Osteoblast (primary cell): ENCODE measurements at regions not wholly inside any gene's neighbourhood (a gene's known extent, or its start where the extent isn't known, plus 50 kb on each side); places are given as distances from the start of the nearest gene placed in this dataset.

ENCODE experiments used
- DNase-seq: peaks from one replicate; pipeline ENCODE4 v3.0.0; 2011; ENCODE audit warnings: low spot score, mixed read lengths; ENCODE audit not compliant: insufficient read length; ENCODE audit errors: missing footprints
- H2AFZ ChIP-seq: 2 replicates; pipeline ENCODE4 v1.6.0; 2011; ENCODE audit warnings: mild to moderate bottlenecking, low read length
- H3K27ac ChIP-seq: 2 replicates; pipeline ENCODE4 v1.5.1; 2011; ENCODE audit warnings: mild to moderate bottlenecking, low read depth, low read length, moderate library complexity
- H3K27me3 ChIP-seq: 2 replicates; pipeline ENCODE4 v1.6.0; 2012; ENCODE audit warnings: mild to moderate bottlenecking, control low read depth, inconsistent platforms, low read length, moderate library complexity; ENCODE audit not compliant: insufficient read depth
- H3K36me3 ChIP-seq: 2 replicates; pipeline ENCODE4 v1.5.1; 2011; ENCODE audit warnings: mild to moderate bottlenecking, low read length, control low read depth, moderate library complexity; ENCODE audit not compliant: insufficient read depth
- H3K4me1 ChIP-seq: 2 replicates; pipeline ENCODE4 v1.5.1; 2011; ENCODE audit warnings: mild to moderate bottlenecking, low read length, control low read depth, moderate library complexity; ENCODE audit not compliant: insufficient read depth
- H3K4me2 ChIP-seq: 2 replicates; pipeline ENCODE4 v1.6.0; 2011; ENCODE audit warnings: mild to moderate bottlenecking, low read length; ENCODE audit not compliant: insufficient read depth
- H3K4me3 ChIP-seq: fragments of 200-600 bp; sonication (generic); 3 replicates; pipeline ENCODE4 v1.5.1; 2012; ENCODE audit warnings: mild to moderate bottlenecking, low read length, inconsistent platforms; ENCODE audit not compliant: insufficient read depth
- H3K79me2 ChIP-seq: 2 replicates; pipeline ENCODE4 v1.6.0; 2012; ENCODE audit warnings: mild to moderate bottlenecking, low read length, control low read depth, inconsistent platforms; ENCODE audit not compliant: insufficient read depth
- H3K9me3 ChIP-seq: 2 replicates; pipeline ENCODE4 v1.5.1; 2011; ENCODE audit warnings: low read depth, low read length, control low read depth
- H4K20me1 ChIP-seq: 2 replicates; pipeline ENCODE4 v1.6.0; 2012; ENCODE audit warnings: mild to moderate bottlenecking, low read length, control low read depth; ENCODE audit not compliant: insufficient read depth
- TF ChIP-seq, protein P1 (sequence below): IDR thresholded peaks from 2 replicates; pipeline ENCODE4 v1.5.1; 2011; ENCODE audit warnings: mild to moderate bottlenecking, low read depth, low read length, moderate library complexity; ENCODE audit errors: extremely low read depth

DNA sequence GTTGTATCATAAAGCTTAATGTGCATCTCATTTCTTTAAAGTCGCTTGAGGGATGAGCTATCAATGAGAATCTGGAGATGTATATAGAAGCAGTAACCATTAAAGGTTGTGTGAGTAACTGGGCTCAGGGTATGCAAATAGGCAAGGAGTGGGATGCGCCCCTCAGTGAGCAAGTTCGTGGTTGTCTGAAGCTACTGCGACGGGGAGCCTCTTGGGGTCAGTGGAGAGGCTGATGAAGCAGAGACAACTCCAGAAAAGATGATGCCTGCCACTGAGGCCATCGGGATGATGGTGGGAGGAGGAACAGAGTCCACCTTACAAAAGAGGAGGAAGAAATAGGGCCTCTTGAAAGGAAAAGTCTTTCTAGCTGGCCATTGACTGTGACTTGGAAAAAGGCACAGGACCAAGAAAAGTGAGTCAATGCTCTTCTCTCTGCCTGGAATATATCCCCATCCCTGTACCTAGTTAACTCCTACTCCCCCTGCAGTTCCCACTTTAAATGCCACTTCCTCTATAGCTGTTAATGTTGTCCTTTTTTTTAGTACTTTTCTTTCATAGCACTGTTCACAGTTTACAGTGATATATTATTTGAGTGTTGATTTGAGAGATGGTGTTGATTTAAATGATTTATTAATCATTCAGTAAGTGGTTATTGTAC lies 51.4 kb upstream of the LSM6 start:
- DNase-seq = no peak
- no peak overlapping the region for H3K27ac ChIP-seq
- no peaks in the 10 kb centered on the region for H4K20me1 ChIP-seq

DNA sequence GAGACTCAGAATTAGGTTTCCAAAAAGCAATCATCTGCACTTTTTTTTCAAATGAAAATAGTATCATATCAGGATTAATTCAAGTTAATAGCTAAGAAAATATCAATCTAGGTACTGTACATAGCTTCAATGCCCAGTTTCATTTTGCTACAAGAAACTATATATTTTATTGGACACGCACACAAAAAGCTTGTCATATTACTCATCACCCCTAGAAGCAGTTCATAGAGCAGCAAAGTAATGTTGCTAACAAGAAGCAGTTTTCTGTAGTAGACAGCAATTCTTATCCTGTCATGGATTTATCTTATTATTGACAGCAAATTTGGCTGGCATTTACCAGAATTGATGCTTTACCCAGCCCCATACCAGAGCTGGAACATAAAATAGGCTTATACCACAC lies 52.3 kb upstream of the LSM6 start:
- Histone ChIP-seq H3K79me2 (no peaks in the 10 kb centered on the region), H3K27me3 (no peaks in the 10 kb centered on the region), H3K36me3 (no peaks in the 10 kb centered on the region), H4K20me1 (no peaks in the 10 kb centered on the region), H3K4me2 (peak overlapping the region; percentile 2), H3K9me3 (no peaks in the 10 kb centered on the region), H3K4me3 (no peak overlapping the region), H3K4me1 (no peaks in the 10 kb centered on the region), H2AFZ (no peak overlapping the region), H3K27ac (no peak overlapping the region)
- no peak for DNase-seq
- TF ChIP-seq, protein P1, sequence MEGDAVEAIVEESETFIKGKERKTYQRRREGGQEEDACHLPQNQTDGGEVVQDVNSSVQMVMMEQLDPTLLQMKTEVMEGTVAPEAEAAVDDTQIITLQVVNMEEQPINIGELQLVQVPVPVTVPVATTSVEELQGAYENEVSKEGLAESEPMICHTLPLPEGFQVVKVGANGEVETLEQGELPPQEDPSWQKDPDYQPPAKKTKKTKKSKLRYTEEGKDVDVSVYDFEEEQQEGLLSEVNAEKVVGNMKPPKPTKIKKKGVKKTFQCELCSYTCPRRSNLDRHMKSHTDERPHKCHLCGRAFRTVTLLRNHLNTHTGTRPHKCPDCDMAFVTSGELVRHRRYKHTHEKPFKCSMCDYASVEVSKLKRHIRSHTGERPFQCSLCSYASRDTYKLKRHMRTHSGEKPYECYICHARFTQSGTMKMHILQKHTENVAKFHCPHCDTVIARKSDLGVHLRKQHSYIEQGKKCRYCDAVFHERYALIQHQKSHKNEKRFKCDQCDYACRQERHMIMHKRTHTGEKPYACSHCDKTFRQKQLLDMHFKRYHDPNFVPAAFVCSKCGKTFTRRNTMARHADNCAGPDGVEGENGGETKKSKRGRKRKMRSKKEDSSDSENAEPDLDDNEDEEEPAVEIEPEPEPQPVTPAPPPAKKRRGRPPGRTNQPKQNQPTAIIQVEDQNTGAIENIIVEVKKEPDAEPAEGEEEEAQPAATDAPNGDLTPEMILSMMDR = no peak

More for the DNA sequence above, 51.4 kb upstream of the LSM6 start:
- Histone ChIP-seq H3K9me3 (no peaks in the 10 kb centered on the region), H2AFZ (peak overlapping the region; percentile 3), H3K27me3 (no peaks in the 10 kb centered on the region), H3K4me1 (no peaks in the 10 kb centered on the region), H3K36me3 (no peaks in the 10 kb centered on the region), H3K4me3 (no peak overlapping the region), H3K79me2 (no peaks in the 10 kb centered on the region), H3K4me2 (no peak overlapping the region)
- TF ChIP-seq, protein P1 = no peak

DNA sequence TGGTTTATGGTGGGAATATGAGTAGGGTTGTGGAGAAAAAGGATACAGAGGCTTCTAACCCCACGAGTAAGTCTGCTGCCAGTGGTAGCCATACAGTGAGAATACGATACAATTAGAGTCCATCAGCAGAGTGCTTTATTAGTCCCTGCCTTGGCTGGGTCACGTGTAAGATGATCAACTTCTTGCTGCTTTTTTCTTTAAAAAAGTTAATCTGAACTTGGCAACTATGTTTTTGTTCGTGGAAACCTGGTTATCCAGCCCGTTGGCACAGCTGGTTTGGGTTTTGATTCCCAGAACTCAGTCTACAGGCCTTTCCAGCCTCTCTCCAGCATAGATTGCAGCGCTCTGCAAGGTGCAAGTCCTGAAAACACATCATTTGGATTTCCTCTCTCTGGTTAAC lies 53.1 kb upstream of the LSM6 start:
- TF ChIP-seq, protein P1 = no peak
- Histone ChIP-seq H3K4me1 (no peaks in the 10 kb centered on the region), H4K20me1 (no peaks in the 10 kb centered on the region), H3K9me3 (no peaks in the 10 kb centered on the region), H3K4me3 (no peak overlapping the region), H3K4me2 (no peak overlapping the region), H3K27me3 (peaks cover 6% of the 10 kb centered on the region), H2AFZ (no peak overlapping the region), H3K36me3 (no peaks in the 10 kb centered on the region), H3K79me2 (no peaks in the 10 kb centered on the region), H3K27ac (no peak overlapping the region)
- no peak for DNase-seq

DNA sequence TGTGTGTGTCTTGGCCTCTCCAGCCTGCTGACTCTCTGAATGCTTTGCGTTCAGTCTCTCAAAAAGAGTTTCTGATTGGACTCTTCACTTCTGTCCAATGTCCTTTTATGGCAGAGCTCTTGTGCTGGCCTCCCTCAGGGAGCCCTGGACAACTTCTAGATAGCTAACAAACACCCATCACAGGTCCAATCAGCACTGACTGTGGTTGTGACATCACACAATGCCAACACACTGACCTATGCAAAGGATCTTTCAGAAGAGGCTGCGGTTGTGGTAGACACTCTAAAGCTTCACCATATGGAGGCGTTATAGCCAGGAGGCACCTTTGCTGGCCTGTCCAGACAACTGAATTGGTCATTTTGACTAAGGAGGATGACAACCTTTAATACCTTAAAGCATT lies 53.8 kb upstream of the LSM6 start:
- no peaks in the 10 kb centered on the region for H3K4me1 ChIP-seq
- H3K4me2 ChIP-seq = no peak overlapping the region
- no peak overlapping the region for H3K27ac ChIP-seq
- H3K36me3 ChIP-seq = no peaks in the 10 kb centered on the region
- no peak overlapping the region for H3K4me3 ChIP-seq
- no peak overlapping the region for H2AFZ ChIP-seq
- H4K20me1 ChIP-seq = no peaks in the 10 kb centered on the region
- H3K27me3 ChIP-seq = peaks cover 7% of the 10 kb centered on the region
- H3K79me2 ChIP-seq = no peaks in the 10 kb centered on the region
- H3K9me3 ChIP-seq = no peaks in the 10 kb centered on the region
- DNase-seq = no peak
- TF ChIP-seq, protein P1 = no peak
